ENCODE measurements at regions not wholly inside any gene's neighbourhood (a gene's known extent, or its start where the extent isn't known, plus 50 kb on each side); places are given as distances from the start of the nearest gene placed in this dataset.

DNA sequence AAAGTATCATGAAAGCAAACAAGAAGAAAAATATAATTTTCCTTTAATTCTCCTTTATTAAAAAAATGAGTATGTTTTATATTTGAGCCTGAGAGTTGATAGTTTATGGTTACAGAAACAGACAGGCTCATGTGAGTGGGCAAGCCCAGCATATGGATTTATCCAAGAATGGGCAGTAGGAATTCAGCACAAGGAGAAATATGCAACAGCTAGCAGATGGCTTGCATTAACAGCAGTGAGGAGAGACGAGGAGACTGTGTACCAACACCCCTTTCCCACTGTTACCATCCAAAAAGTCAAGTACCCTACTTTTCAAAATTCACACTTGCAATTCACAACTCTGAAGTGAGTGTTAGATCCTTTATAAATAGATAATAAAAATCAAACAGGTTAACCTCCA, 1760.2 kb upstream of the TENM3 start:
- BruUV-seq (replicated peaks): no TSS peak
- no peak overlapping the region for H2AFZ ChIP-seq (ENCODE audit: low read depth, low read length, poor library complexity, severe bottlenecking)
- ChIA-PET CTCF (no interaction called here), POLR2A (no interaction called here), RAD21 (ENCODE audit: low non-redundant PET in 1 of 2, low total read pairs in 2 of 2, uncharacterized antibody in 2 of 2, unreplicated experiment in 2 of 2) (no interaction called here)
- no peaks in the 10 kb centered on the region for H3K27me3 ChIP-seq (ENCODE audit: insufficient read depth, low read length)
- no peaks in the 10 kb centered on the region for H4K20me1 ChIP-seq (ENCODE audit: insufficient read depth)
- intact Hi-C loops (cut with micrococcal nuclease): no loop called here
- no peak overlapping the region for H3K4me3 ChIP-seq (replicated peaks in 1 of 2; ENCODE audit: low read depth in 1 of 2, low read length in 2 of 2)
- H3K79me2 ChIP-seq (ENCODE audit: insufficient read depth, low read length): no peaks in the 10 kb centered on the region
- H3K27ac ChIP-seq (ENCODE audit: low read depth, low read length): no peak overlapping the region
- H3K4me2 ChIP-seq (ENCODE audit: low read length): no peak overlapping the region
- no peak for ATAC-seq
- H3K9me2 ChIP-seq (ENCODE audit: insufficient read depth): no peaks in the 10 kb centered on the region
- no peak for DNase-seq (ENCODE audit: low read depth, low spot score)
- no peaks in the 10 kb centered on the region for H3K4me1 ChIP-seq (ENCODE audit: control insufficient read depth in 1 of 2, insufficient read depth in 2 of 2, low read length in 2 of 2)
- no peak for TF ChIP-seq RAD21 (IDR thresholded peaks at IDR 0.05; ENCODE audit: low read depth)
- TF ChIP-seq EZH2 (IDR thresholded peaks at IDR 0.05): no peak
- no peak for TF ChIP-seq CEBPB (IDR thresholded peaks at IDR 0.05; ENCODE audit: low read depth)
- TF ChIP-seq, protein P1, sequence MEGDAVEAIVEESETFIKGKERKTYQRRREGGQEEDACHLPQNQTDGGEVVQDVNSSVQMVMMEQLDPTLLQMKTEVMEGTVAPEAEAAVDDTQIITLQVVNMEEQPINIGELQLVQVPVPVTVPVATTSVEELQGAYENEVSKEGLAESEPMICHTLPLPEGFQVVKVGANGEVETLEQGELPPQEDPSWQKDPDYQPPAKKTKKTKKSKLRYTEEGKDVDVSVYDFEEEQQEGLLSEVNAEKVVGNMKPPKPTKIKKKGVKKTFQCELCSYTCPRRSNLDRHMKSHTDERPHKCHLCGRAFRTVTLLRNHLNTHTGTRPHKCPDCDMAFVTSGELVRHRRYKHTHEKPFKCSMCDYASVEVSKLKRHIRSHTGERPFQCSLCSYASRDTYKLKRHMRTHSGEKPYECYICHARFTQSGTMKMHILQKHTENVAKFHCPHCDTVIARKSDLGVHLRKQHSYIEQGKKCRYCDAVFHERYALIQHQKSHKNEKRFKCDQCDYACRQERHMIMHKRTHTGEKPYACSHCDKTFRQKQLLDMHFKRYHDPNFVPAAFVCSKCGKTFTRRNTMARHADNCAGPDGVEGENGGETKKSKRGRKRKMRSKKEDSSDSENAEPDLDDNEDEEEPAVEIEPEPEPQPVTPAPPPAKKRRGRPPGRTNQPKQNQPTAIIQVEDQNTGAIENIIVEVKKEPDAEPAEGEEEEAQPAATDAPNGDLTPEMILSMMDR (IDR thresholded peaks at IDR 0.05 in 2 of 3, conservative IDR thresholded peaks at IDR 0.05 in 1 of 3; ENCODE audit: borderline replicate concordance in 1 of 3, insufficient read depth in 1 of 3, low read depth in 2 of 3, low read length in 2 of 3): no peak
- TF ChIP-seq CBX3 (IDR thresholded peaks at IDR 0.05; ENCODE audit: low read depth): no peak
- no peak for TF ChIP-seq ZFX (IDR thresholded peaks at IDR 0.05)
- no peak for TF ChIP-seq JUND (IDR thresholded peaks at IDR 0.05)
- TF ChIP-seq FOSL1 (IDR thresholded peaks at IDR 0.05; ENCODE audit: low read depth): no peak
- TF ChIP-seq TCF7L2 (IDR thresholded peaks at IDR 0.05; ENCODE audit: borderline replicate concordance, extremely low read depth, insufficient read depth, insufficient read length): no peak
- TF ChIP-seq EZH2phosphoT487 (IDR thresholded peaks at IDR 0.05; ENCODE audit: borderline replicate concordance): no peak
- TF ChIP-seq, protein P2, sequence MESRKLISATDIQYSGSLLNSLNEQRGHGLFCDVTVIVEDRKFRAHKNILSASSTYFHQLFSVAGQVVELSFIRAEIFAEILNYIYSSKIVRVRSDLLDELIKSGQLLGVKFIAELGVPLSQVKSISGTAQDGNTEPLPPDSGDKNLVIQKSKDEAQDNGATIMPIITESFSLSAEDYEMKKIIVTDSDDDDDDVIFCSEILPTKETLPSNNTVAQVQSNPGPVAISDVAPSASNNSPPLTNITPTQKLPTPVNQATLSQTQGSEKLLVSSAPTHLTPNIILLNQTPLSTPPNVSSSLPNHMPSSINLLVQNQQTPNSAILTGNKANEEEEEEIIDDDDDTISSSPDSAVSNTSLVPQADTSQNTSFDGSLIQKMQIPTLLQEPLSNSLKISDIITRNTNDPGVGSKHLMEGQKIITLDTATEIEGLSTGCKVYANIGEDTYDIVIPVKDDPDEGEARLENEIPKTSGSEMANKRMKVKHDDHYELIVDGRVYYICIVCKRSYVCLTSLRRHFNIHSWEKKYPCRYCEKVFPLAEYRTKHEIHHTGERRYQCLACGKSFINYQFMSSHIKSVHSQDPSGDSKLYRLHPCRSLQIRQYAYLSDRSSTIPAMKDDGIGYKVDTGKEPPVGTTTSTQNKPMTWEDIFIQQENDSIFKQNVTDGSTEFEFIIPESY (IDR thresholded peaks at IDR 0.05; ENCODE audit: extremely low read depth, insufficient replicate concordance, low read length): no peak
- TF ChIP-seq ZNF274 (IDR thresholded peaks at IDR 0.05; ENCODE audit: low read depth, low read length): no peak
- TF ChIP-seq, protein P3, sequence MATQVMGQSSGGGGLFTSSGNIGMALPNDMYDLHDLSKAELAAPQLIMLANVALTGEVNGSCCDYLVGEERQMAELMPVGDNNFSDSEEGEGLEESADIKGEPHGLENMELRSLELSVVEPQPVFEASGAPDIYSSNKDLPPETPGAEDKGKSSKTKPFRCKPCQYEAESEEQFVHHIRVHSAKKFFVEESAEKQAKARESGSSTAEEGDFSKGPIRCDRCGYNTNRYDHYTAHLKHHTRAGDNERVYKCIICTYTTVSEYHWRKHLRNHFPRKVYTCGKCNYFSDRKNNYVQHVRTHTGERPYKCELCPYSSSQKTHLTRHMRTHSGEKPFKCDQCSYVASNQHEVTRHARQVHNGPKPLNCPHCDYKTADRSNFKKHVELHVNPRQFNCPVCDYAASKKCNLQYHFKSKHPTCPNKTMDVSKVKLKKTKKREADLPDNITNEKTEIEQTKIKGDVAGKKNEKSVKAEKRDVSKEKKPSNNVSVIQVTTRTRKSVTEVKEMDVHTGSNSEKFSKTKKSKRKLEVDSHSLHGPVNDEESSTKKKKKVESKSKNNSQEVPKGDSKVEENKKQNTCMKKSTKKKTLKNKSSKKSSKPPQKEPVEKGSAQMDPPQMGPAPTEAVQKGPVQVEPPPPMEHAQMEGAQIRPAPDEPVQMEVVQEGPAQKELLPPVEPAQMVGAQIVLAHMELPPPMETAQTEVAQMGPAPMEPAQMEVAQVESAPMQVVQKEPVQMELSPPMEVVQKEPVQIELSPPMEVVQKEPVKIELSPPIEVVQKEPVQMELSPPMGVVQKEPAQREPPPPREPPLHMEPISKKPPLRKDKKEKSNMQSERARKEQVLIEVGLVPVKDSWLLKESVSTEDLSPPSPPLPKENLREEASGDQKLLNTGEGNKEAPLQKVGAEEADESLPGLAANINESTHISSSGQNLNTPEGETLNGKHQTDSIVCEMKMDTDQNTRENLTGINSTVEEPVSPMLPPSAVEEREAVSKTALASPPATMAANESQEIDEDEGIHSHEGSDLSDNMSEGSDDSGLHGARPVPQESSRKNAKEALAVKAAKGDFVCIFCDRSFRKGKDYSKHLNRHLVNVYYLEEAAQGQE (IDR thresholded peaks at IDR 0.05; ENCODE audit: low read depth): no peak
- no peak for TF ChIP-seq SIN3A (IDR thresholded peaks at IDR 0.05; ENCODE audit: low read depth)
- no peak for TF ChIP-seq YY1 (IDR thresholded peaks at IDR 0.05; ENCODE audit: extremely low read depth, insufficient replicate concordance, low read depth, low read length)
- TF ChIP-seq POLR2AphosphoS5 (IDR thresholded peaks at IDR 0.05; ENCODE audit: low read depth, low read length): no peak
- TF ChIP-seq ELF1 (IDR thresholded peaks at IDR 0.05; ENCODE audit: borderline replicate concordance, low read depth): no peak
- no peak for TF ChIP-seq POLR2A (IDR thresholded peaks at IDR 0.05; ENCODE audit: borderline replicate concordance, extremely low read depth, insufficient read depth, insufficient read length)
- no peak overlapping the region for H3K9ac ChIP-seq (ENCODE audit: low read length)
- no peaks in the 10 kb centered on the region for H3K36me3 ChIP-seq (ENCODE audit: control insufficient read depth in 1 of 2, insufficient read depth in 2 of 2, low read length in 2 of 2)
- H3K9me3 ChIP-seq (ENCODE audit: control insufficient read depth in 1 of 2, insufficient read depth in 1 of 2, low read depth in 1 of 2, low read length in 2 of 2): no peaks in the 10 kb centered on the region

All from HCT116 (cell line).